SHP77 (cell line): ENCODE measurements at regions not wholly inside any gene's neighbourhood (a gene's known extent, or its start where the extent isn't known, plus 50 kb on each side); places are given as distances from the start of the nearest gene placed in this dataset.
"Not testable (repeated sequence)": the region's sequence is repeated elsewhere in the genome, so short reads cannot be mapped to it uniquely, and the experiment has no call there.

Source experiments
- DNase-seq, 2 experiments: peaks; one replicate each; lab custom pipeline; 2025; lab: John Stamatoyannopoulos, UW

DNA sequence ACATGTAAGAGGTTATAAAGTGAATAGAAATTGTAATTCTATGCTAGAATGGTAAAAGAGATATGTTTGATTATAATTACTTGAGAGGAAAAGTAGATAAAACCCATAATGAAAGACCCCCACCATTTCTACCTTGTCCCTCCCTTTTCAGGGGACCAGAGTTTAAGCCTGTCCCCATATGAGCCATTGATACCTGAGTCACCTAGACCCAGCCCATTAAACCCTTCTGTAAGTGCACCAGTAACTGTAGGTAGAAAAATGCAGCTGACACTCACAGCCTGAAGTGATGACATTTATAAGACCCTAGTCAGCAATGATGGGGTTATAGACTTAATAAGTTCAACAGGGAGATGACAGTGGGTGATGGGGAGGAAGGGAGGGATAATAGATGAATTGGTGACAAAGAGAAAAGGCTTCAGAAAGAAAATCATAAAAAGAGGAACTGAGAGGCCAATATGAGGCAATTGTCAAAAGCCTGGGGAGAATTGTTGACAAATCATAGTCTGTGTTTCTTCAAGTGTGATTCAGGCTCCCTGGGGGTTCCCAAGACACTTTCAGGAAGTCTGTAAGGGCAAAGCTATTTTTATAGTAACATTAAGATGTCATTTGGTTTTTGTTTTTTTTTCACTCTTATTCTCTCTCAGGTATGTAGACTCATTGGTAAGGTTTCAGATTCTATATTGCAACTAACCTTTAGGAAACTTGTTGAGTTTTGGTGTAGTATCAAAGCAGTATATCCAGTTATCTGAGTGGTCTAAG lies 544.2 kb downstream of the SATB2 start:
- DNase-seq = no peak

DNA sequence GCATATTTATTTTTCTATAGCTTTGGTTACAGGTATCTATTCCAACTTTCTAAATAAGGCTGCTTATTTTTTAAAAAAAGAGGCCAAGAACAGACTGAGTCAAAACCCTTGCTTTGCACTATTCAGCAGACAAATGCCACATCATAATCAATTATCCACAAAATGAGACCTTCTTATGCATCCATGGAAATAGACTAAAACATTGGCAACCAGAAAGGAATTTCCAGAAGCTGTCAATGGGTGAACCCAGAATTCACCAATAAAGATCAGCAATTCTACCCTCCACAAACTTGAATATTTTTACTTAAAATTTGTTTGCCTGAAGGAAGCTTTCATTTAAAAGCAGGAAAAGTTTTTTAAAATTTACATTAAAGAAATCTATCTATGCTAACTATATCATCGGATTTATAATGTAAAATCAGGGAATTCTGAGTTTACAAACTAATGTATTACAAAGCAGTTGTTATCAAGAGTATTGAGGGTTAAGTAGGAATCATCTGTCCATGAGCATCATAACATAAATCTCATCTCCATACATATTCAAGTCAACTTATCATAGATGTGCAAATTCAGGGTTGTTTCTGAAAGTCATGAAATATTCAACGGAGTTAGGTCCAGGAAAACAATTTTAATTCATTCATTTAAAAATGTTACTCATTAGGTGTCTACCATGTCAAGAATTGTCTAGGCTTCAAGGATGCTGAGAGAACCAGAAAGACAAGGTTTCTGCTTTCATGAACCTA lies 548.0 kb downstream of the SATB2 start:
- no peak for DNase-seq

DNA sequence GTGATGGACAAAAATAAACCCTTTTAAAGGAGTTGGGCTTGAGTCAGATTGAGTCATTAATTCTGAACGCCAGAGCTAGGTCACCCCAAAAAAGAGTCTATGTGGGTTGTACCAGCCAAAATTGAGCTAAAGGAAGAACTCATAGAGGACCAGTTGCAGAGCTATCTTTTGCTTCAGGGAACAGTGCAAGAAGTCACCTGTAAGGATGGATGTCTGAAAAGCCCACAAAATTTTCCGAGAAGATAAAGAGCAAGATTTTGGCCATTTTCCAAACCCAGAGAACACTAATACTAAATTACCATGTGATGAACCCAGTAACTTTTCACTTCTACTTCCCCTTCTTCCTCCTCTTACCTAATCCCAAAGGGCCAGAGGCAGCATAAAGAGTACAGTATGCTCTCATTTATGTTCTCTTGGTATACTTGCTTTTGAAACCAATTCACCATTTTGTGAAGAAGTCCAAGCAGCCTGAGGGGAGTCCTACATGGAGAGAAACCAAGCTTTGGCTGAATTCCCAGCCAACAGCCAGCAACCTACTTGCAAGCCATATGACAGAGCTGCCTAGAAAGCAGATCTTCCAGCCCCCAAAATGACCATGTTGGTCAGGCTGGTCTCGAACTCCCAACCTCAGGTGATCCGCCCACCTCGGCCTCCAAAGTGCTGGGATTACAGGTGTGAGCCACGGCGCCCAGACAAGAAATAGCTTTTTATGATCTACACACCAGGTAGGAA lies 551.7 kb downstream of the SATB2 start:
- DNase-seq = no peak

DNA sequence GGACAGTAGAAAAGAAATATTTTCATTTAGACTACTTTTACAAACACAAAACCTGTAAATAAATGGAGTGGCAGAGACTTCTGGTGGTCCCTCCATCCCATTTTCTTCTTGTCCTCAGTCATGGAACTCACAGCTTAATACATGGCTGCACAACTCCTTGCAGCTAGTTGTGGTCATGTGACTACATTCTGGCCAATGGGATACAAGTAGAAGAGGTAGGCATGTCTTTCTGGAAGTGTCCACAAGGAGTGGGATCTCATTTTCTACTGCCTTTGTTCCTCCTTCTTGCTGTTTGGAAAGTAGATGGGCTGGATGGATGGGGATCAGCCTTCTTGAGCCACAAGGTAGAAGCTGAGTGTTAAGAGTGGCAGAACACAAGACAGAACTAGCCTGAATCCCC lies 555.8 kb downstream of the SATB2 start:
- DNase-seq = no peak

DNA sequence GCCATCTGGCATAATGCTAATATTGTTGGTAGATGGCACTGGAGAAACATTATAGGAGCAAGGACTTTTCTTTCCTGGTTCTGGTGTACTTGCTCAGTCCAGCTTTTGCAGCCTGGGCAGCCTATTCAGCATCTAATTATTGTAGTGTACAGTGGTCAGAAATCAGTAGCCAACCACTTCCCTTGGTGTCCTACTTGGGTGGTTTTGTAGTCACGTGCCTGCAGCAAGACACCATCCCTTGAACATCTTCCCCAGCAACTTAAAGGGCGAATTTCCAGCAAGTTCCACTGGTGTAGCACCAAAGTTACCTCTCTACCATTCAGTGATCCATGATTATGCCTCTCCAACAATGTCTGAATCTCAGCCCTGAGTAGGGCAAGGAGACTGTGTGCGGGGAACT lies 557.6 kb downstream of the SATB2 start:
- no peak for DNase-seq

DNA sequence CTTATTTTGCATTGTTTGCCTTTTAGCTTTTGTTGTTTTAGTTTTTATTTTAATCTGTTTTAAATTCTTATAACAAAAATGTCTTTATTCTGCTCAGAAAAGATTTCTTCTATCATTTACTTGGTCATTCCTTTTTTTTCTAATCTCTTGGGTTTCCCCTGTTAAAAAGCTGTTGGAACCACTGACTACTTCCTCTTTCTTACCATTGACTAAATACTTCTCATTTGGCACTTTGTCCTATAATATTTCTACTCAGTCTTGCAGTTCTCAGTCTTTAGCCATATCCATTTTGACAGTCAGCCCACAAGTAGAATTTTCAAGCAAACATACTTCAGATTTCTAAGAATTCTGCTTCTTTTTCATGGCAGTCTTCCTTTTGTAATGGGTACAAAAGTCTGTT lies 567.2 kb downstream of the SATB2 start:
- no peak for DNase-seq

DNA sequence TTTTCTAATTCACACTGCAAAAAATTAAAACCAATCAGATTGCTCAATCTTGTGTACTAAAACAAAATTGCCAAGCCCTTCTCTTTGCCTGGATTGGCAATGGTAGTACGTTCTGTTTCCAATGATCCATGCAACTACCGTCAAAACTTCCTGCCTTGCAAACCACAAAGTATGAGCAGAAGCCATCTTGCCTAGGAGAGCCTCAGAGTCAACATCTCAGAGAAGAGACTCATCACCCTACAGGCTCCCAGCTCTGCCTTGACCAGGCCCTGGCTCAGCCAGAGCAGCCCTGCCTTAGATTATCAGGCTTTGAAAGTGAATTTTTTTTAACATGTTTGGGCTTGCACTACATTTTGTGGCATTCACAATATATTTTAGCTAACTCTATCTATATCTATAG lies 574.1 kb downstream of the SATB2 start:
- no peak for DNase-seq

DNA sequence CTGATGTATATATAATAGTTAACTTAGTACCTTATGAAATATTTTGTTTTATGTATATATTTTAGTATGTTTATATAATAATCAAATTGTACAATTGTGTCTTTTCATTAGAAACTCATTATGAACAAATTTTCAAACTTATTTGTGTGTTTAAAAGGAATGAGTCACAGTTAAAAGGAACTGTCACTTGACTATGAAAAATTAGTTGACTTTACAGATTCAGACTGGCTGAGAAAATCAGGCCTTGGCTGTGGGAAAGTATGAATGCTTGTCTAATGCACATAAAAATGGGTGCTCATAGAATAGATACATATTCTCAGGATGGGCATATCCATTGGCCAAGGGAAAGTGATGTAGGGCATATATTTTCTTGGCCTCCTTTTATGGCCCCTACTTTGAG lies 576.8 kb downstream of the SATB2 start:
- no peak for DNase-seq

DNA sequence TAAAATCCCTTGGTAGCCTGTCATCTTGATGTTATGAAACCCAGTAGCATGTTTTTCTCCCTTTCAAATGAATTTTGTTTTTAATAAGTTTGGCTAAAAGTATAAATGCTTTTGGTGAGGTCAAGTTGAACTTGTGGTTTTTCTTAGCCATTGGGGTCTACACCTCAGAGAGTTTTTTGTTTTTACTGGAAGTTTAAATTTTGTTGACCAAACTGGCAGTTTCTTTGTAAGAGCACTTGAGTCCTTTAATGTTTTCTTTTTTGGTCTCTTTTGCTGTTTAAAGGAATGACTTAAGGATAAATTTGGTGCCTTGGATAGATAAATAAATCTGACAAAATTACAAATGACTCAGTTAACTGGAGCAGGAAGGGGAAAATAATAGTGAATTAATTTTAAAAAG lies 577.3 kb downstream of the SATB2 start:
- DNase-seq = no peak

DNA sequence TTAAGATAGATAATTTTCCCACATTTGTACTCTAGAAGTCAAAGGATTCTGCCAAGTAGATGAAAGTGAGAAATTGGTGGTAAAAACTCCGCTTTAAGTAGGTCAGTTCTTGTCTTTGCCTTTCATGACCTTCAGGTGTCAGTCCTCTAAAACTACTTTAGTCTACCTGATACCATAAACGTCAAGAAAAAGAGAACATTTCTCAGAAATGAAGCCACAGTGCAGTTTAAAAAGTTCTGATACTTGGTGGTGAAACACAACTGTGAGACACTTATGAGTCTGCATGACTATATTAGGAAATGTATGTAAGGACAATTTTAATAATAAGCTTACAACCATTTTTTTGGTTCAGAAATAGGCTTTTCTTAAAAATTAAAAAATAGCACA lies 583.3 kb downstream of the SATB2 start:
- DNase-seq = no peak

DNA sequence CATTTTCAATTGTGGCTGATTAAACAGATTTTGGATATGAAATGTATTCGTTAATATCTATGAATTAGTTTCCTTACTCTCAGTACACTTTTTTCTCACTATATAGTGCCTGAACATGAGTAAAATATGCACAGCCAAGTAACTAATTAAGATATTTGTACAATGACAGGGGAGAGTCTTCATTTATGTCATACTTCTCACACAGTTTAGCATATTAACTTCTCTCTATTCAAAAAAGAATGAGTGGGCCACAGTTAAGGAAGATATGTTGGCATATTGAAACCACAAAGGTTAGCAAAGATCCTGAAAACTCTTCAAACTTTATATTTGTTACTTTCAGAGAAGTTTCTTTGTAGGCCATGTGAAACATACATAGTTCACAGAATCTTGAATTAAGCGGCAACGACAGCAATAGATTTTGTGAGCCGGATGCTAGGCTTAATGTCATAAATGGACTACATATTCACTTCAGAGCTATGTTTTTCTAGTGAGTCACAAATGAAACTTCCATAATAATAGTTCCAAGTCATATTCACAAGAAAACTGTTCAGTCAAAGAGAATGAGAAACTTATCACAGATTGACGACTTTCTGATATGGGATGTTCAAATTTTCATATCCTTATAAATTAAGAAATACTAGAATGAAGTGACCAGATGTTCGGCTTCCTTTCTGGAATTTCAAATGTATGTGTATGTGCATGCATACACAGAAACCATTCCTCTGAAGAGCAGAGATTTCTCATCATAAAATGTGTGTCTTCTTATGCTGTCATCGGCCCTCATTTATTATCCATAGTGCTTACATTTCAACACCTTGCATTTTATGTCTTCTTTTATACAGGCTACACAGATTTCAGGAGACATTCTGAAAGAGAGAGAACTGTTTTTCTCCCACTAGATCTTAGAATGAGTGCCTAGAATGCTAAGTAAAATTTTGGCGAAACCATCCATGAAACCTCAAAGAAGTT lies 584.0 kb downstream of the SATB2 start:
- no peak for DNase-seq

DNA sequence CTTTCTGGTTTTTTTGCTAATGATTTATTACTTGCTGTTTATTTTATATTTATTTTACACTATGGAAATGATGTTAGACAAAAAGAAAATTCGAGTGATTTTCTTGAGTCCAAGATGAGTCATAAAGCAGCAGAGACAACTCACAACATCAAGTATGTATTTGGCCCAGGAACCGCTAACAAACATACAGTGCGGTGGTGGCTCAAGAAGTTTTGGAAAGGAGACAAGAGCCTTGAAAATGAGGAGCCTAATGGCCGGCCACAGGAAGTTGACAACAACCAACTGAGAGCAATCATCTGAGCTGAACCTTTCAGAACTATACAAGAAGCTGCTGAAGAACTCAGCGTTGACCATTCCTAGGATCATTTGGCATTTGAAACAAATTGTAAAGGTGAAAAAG lies 594.1 kb downstream of the SATB2 start:
- DNase-seq = no peak

DNA sequence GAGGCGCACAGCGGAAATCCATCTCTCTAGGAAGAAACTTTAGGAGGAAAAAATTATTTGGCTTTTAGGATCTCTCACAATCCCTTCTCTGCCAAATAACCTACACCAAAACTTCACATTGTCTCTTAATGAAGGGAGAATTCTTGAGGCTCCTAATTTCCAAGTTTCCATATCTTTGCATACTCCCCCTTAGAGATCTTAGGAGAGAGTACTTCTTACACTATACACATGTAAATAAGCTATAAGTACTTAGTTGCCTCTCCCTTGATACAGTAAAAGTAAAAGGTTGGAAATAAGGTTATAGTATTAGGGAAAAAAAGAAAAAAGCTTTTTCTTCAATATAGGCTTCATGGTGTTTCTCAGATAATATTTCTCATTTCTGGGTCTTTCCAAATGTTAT lies 596.7 kb downstream of the SATB2 start:
- no peak for DNase-seq

DNA sequence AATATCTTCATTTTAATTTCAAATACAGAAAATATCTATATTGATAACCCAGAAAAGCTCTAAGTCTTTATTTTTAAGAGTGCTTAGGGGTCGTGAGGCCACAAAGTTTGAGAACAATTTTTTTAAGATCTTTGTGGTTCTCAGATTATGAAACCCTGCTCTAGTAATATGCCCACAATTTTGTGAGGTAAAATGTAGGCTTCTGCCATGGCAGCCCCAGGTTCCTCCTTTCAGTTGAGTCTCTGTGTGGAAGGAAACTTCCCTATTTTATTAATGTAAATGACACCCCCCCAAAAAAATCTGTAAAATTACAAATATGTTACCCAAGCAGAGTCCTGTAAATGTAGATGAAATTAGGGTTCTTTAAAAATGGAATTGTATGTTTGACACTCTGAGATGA lies 600.5 kb downstream of the SATB2 start:
- DNase-seq = no peak

DNA sequence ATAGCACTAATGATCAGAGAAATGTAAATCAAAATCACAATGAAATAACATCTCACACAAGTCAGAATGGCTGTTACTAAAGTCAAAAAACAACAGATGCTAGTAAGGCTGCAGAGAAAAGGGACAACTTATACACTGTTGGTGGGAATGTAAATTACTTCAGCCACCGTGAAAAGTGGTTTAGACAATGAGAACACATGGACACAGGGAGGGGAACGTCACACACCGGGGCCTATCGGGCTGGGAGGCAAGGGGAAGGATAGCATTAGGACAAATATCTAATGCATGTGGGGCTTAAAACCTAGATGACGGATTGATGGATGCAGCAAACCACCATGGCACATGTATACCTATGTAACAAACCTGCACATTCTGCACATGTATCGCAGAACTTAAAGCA lies 602.0 kb downstream of the SATB2 start:
- DNase-seq = not testable (repeated sequence)

DNA sequence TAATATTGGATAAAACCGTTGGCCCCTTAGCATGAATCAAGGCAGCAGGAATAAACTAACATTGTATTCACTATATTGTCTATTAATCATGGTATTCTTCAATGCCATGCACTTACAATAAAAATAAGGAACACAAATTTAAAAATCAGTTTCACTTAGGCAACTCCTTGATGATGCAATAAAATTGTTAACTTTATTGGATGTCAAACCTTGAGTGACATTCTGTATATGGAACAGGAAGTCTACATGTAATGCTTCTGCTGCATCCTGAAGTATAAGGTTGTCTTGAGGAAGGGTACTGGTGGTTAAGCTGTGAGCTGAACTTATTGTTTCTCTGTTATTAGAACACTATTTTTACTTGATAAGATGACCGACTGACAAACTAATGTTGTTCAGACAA lies 605.5 kb downstream of the SATB2 start:
- no peak for DNase-seq

DNA sequence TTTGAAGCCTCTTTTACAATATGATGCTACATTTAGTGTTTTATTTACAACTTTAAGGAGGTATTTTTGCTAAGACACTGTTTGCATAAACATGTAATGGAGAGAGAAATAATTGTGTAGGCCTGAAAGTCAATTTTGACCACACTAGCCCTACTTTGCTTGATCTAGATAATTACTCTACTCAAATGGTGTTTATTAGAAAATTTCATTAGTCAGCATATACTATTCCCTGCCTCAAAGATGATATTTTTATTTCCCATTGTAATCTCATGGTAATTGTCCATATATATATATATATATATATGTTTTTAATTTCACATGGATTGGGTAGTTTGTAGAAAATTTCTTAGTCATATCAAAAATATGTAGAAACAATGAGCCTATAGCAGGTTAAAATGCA lies 632.2 kb downstream of the SATB2 start:
- no peak for DNase-seq

DNA sequence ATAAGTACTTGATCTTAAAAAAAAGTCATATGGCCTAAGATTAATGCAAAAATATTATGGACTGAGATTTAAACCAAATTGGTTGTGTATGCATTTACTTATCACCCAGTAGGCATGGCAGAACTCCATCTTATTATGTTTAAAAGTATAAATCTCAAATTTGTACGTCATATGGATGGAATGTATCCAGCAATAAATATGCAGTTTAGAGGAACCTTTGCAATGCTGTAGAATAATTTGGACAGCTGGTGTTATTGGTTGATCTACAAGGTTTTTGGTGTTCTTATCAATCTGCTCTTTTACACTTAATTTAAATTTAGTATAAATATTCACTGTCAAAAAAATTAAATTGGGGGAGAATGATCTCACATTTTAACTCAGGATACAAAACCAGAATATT lies 640.2 kb downstream of the SATB2 start:
- DNase-seq = no peak

DNA sequence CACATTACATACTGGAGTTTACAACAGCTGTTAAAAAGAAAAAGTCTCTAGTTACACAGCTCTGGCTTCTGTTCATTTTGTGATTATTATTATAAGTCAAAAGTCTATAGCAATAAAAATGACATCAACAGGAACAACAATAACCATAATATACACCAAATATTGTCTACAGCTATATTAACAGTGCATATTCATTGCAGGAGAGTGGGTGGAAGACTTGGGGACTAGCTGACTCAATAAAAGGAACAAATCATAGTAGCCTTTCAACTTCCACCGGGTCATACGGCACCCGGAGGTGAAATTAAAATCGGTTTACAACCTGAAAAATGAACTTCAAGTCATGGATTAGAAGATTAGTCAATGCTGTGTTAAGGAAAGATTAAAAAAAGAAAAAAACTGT lies 642.1 kb downstream of the SATB2 start:
- no peak for DNase-seq

DNA sequence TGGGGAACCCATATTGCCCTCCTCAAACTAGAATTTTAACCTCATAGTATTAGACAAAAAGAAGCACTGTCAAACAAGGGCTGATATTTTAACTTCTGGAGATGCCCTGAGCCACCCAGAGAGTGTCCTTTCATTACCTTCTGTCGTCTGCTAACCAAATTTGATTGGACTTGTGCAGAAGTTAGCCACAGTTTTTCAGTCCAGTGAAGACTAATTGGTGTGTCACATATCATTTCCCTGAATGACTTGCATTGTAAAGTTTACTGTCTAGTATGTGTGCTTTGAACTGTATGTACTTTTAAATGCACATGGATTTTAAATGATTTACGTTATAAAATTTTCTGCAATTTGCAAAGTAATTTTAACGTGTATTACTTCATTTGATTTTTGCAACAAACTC lies 646.5 kb downstream of the SATB2 start:
- DNase-seq = no peak

DNA sequence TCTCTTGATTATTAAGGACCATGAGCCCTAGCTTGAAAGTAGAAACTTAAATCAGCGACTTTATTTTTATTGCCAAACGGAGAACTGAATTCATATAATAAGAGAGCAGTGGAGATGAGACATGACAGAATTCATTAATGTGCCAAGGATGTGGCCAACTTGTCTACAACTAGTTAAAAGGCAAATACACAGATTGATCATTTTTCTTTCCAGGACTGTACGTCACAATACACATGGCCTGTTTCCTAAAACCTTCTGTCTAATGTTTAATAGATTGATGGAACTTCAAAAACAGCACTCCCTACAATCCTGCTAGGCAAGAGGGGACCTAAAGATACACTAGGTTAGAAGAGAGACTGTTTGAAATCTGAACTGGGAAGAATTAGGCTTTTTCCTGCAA lies 647.8 kb downstream of the SATB2 start:
- no peak for DNase-seq

DNA sequence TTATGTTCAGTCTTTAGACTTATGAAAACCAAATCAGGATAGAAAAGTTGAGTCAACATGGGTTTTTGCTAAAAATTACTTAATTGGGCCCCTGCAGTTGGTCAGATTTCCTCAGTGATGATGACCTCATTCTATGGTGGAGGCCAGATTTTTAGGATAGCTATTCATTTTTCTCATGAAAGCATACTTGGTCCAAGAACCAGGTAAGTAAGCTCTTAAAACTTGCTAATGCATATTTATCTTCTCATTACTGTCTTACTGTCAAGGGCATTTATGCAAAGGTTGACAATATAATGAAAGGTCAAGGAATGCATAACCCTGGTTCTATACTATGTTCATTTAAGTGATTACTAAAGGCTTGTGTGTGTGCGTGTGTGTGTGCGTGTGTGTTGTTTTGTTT lies 650.6 kb downstream of the SATB2 start:
- no peak for DNase-seq
